Nephron (organoid): ENCODE measurements at regions not wholly inside any gene's neighbourhood (a gene's known extent, or its start where the extent isn't known, plus 50 kb on each side); places are given as distances from the start of the nearest gene placed in this dataset.

Experiments used
- H3K27ac Mint-ChIP-seq, 3 experiments: 2 replicates each; pipeline ENCODE4 v1.8.0; 2020; ENCODE audit warnings: mixed read lengths in 3 of 3, mild to moderate bottlenecking in 2 of 3, moderate library complexity in 1 of 3
- H3K27me3 Mint-ChIP-seq: 2 replicates; pipeline ENCODE4 v1.8.0; 2021; ENCODE audit warnings: low read depth, mild to moderate bottlenecking, moderate library complexity, mixed read lengths
- H3K36me3 Mint-ChIP-seq: 2 replicates; pipeline ENCODE4 v1.8.0; 2020; ENCODE audit warnings: low read depth, mixed read lengths
- H3K4me1 Mint-ChIP-seq: 2 replicates; pipeline ENCODE4 v1.8.0; 2020; ENCODE audit warnings: mixed read lengths
- H3K4me3 Mint-ChIP-seq, 3 experiments: 2 replicates each; pipeline ENCODE4 v1.8.0; 2020; ENCODE audit warnings: mild to moderate bottlenecking in 3 of 3, mixed read lengths in 3 of 3, moderate library complexity in 2 of 3
- H3K9me3 Mint-ChIP-seq: 2 replicates; pipeline ENCODE4 v1.8.0; 2020; ENCODE audit warnings: mixed read lengths
- CTCF ChIP-seq, 3 experiments: fragments of 200-600 bp; sonication (generic); IDR thresholded peaks; one replicate each; pipeline ENCODE4 v1.5.0; 2021; ENCODE audit warnings: antibody characterized with exemption in 3 of 3; ENCODE audit not compliant: unreplicated experiment in 3 of 3

GRCh38 chr1:55400508-55400907 lies 185.3 kb upstream of the USP24 start:
- peaks cover 7% of the 10 kb centered on the region for H3K9me3 Mint-ChIP-seq
- peaks cover 20% of the 10 kb centered on the region for H3K27me3 Mint-ChIP-seq
- H3K36me3 Mint-ChIP-seq: no peaks in the 10 kb centered on the region
- H3K4me1 Mint-ChIP-seq: peaks cover 14% of the 10 kb centered on the region
- TF ChIP-seq CTCF (IDR thresholded peaks at IDR 0.05; ENCODE audit: unreplicated experiment in 3 of 3): no peak
- H3K4me3 Mint-ChIP-seq: no peak overlapping the region
- H3K27ac Mint-ChIP-seq: peak overlapping the region; percentile 68 to 88 (median 82)

- TF ChIP-seq CTCF (IDR thresholded peaks at IDR 0.05; ENCODE audit: unreplicated experiment in 3 of 3): no peak
- Mint-ChIP-seq H3K4me1 (peaks cover 14% of the 10 kb centered on the region), H3K27me3 (peaks cover 20% of the 10 kb centered on the region), H3K36me3 (no peaks in the 10 kb centered on the region), H3K4me3 (no peak overlapping the region), H3K27ac (peak overlapping the region in 1 of 3 experiments; percentile 82), H3K9me3 (peaks cover 10% of the 10 kb centered on the region)
Observed at GRCh38 chr1:55399346-55399745, 184.2 kb upstream of the USP24 start.

DNA sequence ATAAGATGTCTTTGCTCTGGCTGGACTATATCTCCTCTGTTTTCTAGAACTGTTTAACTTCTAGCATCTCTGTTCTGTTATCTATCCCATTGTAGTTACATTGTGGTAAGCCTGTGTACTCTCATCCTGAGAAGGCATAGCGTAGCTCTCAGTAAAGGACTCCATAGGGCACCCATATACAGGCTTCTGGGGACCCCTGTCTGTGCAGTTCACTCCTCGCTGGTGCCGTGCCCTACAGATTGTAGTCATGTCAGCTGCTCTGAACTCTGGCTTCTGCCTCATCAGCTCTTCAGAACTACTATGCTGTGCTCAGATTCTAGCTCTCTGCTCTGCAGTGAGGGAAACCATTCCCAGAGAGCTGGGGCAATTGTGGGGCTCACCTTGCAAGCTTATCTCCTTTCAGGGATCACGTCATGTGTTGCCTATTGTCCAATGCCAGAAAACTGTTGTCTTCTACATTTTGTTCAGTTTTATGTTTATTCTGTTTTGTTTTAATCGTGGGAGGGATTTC lies 181.3 kb upstream of the USP24 start:
- Mint-ChIP-seq H3K36me3 (peaks cover 4% of the 10 kb centered on the region), H3K4me3 (no peak overlapping the region), H3K9me3 (peaks cover 25% of the 10 kb centered on the region), H3K27ac (no peak overlapping the region), H3K27me3 (peaks cover 9% of the 10 kb centered on the region), H3K4me1 (peaks cover 9% of the 10 kb centered on the region)
- no peak for TF ChIP-seq CTCF (IDR thresholded peaks at IDR 0.05; ENCODE audit: unreplicated experiment in 3 of 3)

DNA sequence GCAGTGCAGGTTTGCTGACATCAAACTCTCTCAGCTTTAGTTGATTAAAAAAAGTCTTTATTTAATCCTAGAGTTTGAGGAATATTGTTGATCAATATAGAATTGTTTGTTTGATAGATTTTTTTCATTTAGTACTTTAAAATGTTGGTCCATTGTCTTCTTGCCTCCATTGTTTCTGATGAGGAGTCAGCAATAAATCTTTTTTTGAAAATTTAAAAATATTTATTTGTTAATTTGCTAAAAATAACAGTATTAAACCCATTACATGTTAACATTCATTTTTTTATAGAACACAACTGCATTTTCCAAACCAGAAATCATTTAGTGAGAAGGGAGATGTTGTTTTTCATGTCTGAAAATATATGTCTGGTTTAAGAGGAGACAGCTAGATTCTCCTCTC lies 173.8 kb upstream of the USP24 start:
- H3K4me3 Mint-ChIP-seq: no peak overlapping the region
- peaks cover 48% of the 10 kb centered on the region for H3K9me3 Mint-ChIP-seq
- no peak overlapping the region for H3K27ac Mint-ChIP-seq
- H3K27me3 Mint-ChIP-seq: no peaks in the 10 kb centered on the region
- no peaks in the 10 kb centered on the region for H3K4me1 Mint-ChIP-seq
- peaks cover 14% of the 10 kb centered on the region for H3K36me3 Mint-ChIP-seq
- TF ChIP-seq CTCF (IDR thresholded peaks at IDR 0.05; ENCODE audit: unreplicated experiment in 3 of 3): no peak

DNA sequence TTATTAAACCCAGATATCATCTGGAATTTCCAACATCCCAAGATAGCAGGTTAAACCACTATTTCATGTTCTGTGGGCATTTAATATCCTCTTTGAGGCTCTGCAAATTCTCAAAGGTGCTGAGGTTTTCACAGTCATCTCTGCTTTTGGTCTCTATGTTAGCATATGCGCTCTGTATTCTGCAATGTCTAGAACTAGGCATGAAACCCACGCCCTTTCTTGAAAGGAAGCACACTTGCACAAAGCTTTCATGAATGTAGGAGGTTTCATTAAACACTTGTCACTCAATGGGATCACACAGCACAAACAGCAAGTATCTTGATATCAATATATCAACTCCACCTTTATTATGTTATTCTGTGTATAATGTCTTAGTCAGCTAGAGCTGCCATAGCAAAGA lies 172.0 kb upstream of the USP24 start:
- H3K27me3 Mint-ChIP-seq: no peaks in the 10 kb centered on the region
- H3K36me3 Mint-ChIP-seq: peaks cover 11% of the 10 kb centered on the region
- peaks cover 10% of the 10 kb centered on the region for H3K4me1 Mint-ChIP-seq
- peak overlapping the region in 1 of 3 experiments; percentile 19 for H3K27ac Mint-ChIP-seq
- no peak for TF ChIP-seq CTCF (IDR thresholded peaks at IDR 0.05; ENCODE audit: unreplicated experiment in 3 of 3)
- H3K4me3 Mint-ChIP-seq: no peak overlapping the region
- peaks cover 36% of the 10 kb centered on the region for H3K9me3 Mint-ChIP-seq

- H3K9me3 Mint-ChIP-seq: peaks cover 31% of the 10 kb centered on the region
- H3K27ac Mint-ChIP-seq: peak overlapping the region in 2 of 3 experiments; percentile 42 to 57
- no peaks in the 10 kb centered on the region for H3K27me3 Mint-ChIP-seq
- peaks cover 11% of the 10 kb centered on the region for H3K36me3 Mint-ChIP-seq
- TF ChIP-seq CTCF (IDR thresholded peaks at IDR 0.05; ENCODE audit: unreplicated experiment in 3 of 3): no peak
- peaks cover 10% of the 10 kb centered on the region for H3K4me1 Mint-ChIP-seq
- no peak overlapping the region for H3K4me3 Mint-ChIP-seq
Observed at GRCh38 chr1:55386456-55386855, 171.3 kb upstream of the USP24 start.
